WTC11 (cell line): ENCODE measurements at regions not wholly inside any gene's neighbourhood (a gene's known extent, or its start where the extent isn't known, plus 50 kb on each side); places are given as distances from the start of the nearest gene placed in this dataset.

ENCODE experiments used
- ATAC-seq: fragments of 200-7000 bp; cut with Tn5 transposase; 2 replicates; pipeline ENCODE4 v1.10.0; 2021; ENCODE audit warnings: mild to moderate bottlenecking, moderate library complexity
- CTCF ChIA-PET: fragments of 300-600 bp; sonication (Branson Sonifier 250); formaldehyde crosslinking; loops from one replicate; lab custom pipeline; 2021; ENCODE audit warnings: antibody characterized with exemption; lab: Charles Lee
- POLR2A ChIA-PET: fragments of 350-600 bp; sonication (Branson Sonifier 250); formaldehyde crosslinking; loops from one replicate; lab custom pipeline; 2021; ENCODE audit warnings: antibody characterized with exemption; lab: Charles Lee
- DNase-seq: peaks from one replicate; pipeline ENCODE4 v3.0.0; 2021; ENCODE audit warnings: low spot score
- H3K27ac Mint-ChIP-seq: 2 replicates; pipeline ENCODE4 v1.8.0; 2021; ENCODE audit warnings: mixed read lengths
- H3K27me3 Mint-ChIP-seq: 2 replicates; pipeline ENCODE4 v1.8.0; 2021; ENCODE audit warnings: low read depth, mild to moderate bottlenecking, moderate library complexity, mixed read lengths
- H3K36me3 Mint-ChIP-seq: 2 replicates; pipeline ENCODE4 v1.8.0; 2021; ENCODE audit warnings: mixed read lengths
- H3K4me1 Mint-ChIP-seq: 2 replicates; pipeline ENCODE4 v1.8.0; 2022; ENCODE audit warnings: mixed read lengths
- H3K4me3 Mint-ChIP-seq: 2 replicates; pipeline ENCODE4 v1.8.0; 2021; ENCODE audit warnings: mild to moderate bottlenecking, moderate library complexity, mixed read lengths
- H3K9me3 Mint-ChIP-seq: 2 replicates; pipeline ENCODE4 v1.8.0; 2021; ENCODE audit warnings: mixed read lengths
- ELF4 ChIP-seq: sonication (generic); formaldehyde crosslinking; IDR thresholded peaks from 2 replicates; pipeline ENCODE4 v1.8.1; 2022; ENCODE audit warnings: low read depth, mild to moderate bottlenecking, moderate library complexity, missing genetic modification reagents
- EMX1 ChIP-seq: fragments of 250-450 bp; sonication (Bioruptor Pico); IDR thresholded peaks from 2 replicates; pipeline ENCODE4 v1.8.0; 2021; ENCODE audit warnings: mild to moderate bottlenecking
- HMGA2 ChIP-seq: fragments of 250-450 bp; sonication (Bioruptor Pico); IDR thresholded peaks from 2 replicates; pipeline ENCODE4 v1.4.0; 2021; ENCODE audit warnings: mild to moderate bottlenecking, moderate library complexity
- NFYB ChIP-seq: sonication (generic); formaldehyde crosslinking; conservative IDR thresholded peaks from 2 replicates; pipeline ENCODE4 v1.8.0; 2022; ENCODE audit warnings: low read depth, missing genetic modification reagents
- NR3C1 ChIP-seq: sonication (generic); formaldehyde crosslinking; conservative IDR thresholded peaks from 2 replicates; pipeline ENCODE4 v1.8.1; 2023; ENCODE audit warnings: low read depth, mild to moderate bottlenecking, missing genetic modification reagents
- SMAD3 ChIP-seq: sonication (generic); formaldehyde crosslinking; IDR thresholded peaks from 2 replicates; pipeline ENCODE4 v1.8.0; 2022; ENCODE audit warnings: missing genetic modification reagents, mild to moderate bottlenecking, borderline replicate concordance
- ZBTB21 ChIP-seq: sonication (generic); formaldehyde crosslinking; IDR thresholded peaks from 2 replicates; pipeline ENCODE4 v1.8.1; 2023; ENCODE audit warnings: mild to moderate bottlenecking, missing genetic modification reagents, borderline replicate concordance
- ZNF396 ChIP-seq: fragments of 250-450 bp; sonication (Bioruptor Pico); IDR thresholded peaks from 2 replicates; pipeline ENCODE4 v1.8.0; 2021; ENCODE audit warnings: mild to moderate bottlenecking, moderate library complexity, borderline replicate concordance
- TF ChIP-seq, protein P1 (sequence below): sonication (generic); formaldehyde crosslinking; IDR thresholded peaks from 2 replicates; pipeline ENCODE4 v1.8.1; 2023; ENCODE audit warnings: mild to moderate bottlenecking, moderate library complexity, missing genetic modification reagents
- TF ChIP-seq, protein P2 (sequence below): fragments of 250-450 bp; sonication (Bioruptor Pico); IDR thresholded peaks from 2 replicates; pipeline ENCODE4 v2.1.2; 2022; ENCODE audit warnings: mild to moderate bottlenecking, moderate library complexity
- TF ChIP-seq, protein P3 (sequence below): sonication (generic); formaldehyde crosslinking; IDR thresholded peaks from 2 replicates; pipeline ENCODE4 v1.8.1; 2022; ENCODE audit warnings: missing genetic modification reagents, borderline replicate concordance
- TF ChIP-seq, protein P4 (sequence below): sonication (generic); formaldehyde crosslinking; IDR thresholded peaks from 2 replicates; pipeline ENCODE4 v1.8.0; 2022; ENCODE audit warnings: mild to moderate bottlenecking, missing genetic modification reagents
- TF ChIP-seq, protein P5 (sequence below): fragments of 250-450 bp; sonication (Bioruptor Pico); IDR thresholded peaks from 2 replicates; pipeline ENCODE4 v1.9.0; 2021; ENCODE audit warnings: moderate library complexity, mild to moderate bottlenecking, inconsistent platforms, borderline replicate concordance
- TF ChIP-seq, protein P6 (sequence below): sonication (generic); formaldehyde crosslinking; IDR thresholded peaks from 2 replicates; pipeline ENCODE4 v1.8.1; 2023; ENCODE audit warnings: mild to moderate bottlenecking, missing genetic modification reagents

DNA sequence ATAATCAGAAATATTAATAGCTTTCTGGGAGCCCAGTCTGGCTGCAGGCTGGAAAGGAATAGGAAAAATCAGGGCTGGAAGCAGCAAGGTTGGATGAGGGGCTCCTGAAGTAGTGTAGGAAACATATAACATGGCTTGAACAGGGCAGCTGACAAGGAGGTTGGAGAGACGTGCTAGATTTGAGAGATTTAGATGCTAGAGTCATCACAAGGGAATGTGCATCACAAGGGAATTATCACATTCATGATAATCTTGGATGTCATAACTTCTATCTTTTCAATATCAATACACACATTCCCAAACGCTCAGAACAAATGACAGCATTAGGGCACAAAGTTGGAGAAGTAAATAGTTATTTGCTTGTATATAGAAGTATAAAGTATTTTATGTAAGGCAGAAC, 120.9 kb upstream of the EGFR start:
- CTCF ChIA-PET: no interaction called here
- POLR2A ChIA-PET: no interaction called here
- Mint-ChIP-seq H3K36me3 (no peaks in the 10 kb centered on the region), H3K27me3 (peaks cover 3% of the 10 kb centered on the region; the same call in 1 of the 2 replicates), H3K9me3 (peaks cover 5% of the 10 kb centered on the region; the same call in 1 of the 2 replicates), H3K4me1 (no peaks in the 10 kb centered on the region), H3K27ac (no peak overlapping the region), H3K4me3 (no peak overlapping the region)
- ATAC-seq (no peak), DNase-seq (no peak)
- TF ChIP-seq HMGA2 (CRISPR knock-in tag) (no peak), ZBTB21 (CRISPR knock-in tag) (no peak), EMX1 (CRISPR knock-in tag) (no peak), NR3C1 (no peak), ZNF396 (CRISPR knock-in tag) (no peak), NFYB (CRISPR knock-in tag) (no peak)
- TF ChIP-seq, protein P1, sequence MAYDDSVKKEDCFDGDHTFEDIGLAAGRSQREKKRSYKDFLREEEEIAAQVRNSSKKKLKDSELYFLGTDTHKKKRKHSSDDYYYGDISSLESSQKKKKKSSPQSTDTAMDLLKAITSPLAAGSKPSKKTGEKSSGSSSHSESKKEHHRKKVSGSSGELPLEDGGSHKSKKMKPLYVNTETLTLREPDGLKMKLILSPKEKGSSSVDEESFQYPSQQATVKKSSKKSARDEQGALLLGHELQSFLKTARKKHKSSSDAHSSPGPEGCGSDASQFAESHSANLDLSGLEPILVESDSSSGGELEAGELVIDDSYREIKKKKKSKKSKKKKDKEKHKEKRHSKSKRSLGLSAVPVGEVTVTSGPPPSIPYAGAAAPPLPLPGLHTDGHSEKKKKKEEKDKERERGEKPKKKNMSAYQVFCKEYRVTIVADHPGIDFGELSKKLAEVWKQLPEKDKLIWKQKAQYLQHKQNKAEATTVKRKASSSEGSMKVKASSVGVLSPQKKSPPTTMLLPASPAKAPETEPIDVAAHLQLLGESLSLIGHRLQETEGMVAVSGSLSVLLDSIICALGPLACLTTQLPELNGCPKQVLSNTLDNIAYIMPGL: no peak
- TF ChIP-seq, protein P2, sequence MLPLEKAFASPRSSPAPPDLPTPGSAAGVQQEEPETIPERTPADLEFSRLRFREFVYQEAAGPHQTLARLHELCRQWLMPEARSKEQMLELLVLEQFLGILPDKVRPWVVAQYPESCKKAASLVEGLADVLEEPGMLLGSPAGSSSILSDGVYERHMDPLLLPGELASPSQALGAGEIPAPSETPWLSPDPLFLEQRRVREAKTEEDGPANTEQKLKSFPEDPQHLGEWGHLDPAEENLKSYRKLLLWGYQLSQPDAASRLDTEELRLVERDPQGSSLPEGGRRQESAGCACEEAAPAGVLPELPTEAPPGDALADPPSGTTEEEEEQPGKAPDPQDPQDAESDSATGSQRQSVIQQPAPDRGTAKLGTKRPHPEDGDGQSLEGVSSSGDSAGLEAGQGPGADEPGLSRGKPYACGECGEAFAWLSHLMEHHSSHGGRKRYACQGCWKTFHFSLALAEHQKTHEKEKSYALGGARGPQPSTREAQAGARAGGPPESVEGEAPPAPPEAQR (CRISPR knock-in tag): no peak
- TF ChIP-seq, protein P3, sequence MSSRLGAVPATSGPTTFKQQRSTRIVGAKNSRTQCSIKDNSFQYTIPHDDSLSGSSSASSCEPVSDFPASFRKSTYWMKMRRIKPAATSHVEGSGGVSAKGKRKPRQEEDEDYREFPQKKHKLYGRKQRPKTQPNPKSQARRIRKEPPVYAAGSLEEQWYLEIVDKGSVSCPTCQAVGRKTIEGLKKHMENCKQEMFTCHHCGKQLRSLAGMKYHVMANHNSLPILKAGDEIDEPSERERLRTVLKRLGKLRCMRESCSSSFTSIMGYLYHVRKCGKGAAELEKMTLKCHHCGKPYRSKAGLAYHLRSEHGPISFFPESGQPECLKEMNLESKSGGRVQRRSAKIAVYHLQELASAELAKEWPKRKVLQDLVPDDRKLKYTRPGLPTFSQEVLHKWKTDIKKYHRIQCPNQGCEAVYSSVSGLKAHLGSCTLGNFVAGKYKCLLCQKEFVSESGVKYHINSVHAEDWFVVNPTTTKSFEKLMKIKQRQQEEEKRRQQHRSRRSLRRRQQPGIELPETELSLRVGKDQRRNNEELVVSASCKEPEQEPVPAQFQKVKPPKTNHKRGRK (CRISPR knock-in tag): no peak
- TF ChIP-seq, protein P4, sequence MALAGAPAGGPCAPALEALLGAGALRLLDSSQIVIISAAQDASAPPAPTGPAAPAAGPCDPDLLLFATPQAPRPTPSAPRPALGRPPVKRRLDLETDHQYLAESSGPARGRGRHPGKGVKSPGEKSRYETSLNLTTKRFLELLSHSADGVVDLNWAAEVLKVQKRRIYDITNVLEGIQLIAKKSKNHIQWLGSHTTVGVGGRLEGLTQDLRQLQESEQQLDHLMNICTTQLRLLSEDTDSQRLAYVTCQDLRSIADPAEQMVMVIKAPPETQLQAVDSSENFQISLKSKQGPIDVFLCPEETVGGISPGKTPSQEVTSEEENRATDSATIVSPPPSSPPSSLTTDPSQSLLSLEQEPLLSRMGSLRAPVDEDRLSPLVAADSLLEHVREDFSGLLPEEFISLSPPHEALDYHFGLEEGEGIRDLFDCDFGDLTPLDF (CRISPR knock-in tag): no peak
- TF ChIP-seq, protein P5, sequence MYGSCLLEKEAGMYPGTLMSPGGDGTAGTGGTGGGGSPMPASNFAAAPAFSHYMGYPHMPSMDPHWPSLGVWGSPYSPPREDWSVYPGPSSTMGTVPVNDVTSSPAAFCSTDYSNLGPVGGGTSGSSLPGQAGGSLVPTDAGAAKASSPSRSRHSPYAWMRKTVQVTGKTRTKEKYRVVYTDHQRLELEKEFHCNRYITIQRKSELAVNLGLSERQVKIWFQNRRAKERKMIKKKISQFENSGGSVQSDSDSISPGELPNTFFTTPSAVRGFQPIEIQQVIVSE: no peak

DNA sequence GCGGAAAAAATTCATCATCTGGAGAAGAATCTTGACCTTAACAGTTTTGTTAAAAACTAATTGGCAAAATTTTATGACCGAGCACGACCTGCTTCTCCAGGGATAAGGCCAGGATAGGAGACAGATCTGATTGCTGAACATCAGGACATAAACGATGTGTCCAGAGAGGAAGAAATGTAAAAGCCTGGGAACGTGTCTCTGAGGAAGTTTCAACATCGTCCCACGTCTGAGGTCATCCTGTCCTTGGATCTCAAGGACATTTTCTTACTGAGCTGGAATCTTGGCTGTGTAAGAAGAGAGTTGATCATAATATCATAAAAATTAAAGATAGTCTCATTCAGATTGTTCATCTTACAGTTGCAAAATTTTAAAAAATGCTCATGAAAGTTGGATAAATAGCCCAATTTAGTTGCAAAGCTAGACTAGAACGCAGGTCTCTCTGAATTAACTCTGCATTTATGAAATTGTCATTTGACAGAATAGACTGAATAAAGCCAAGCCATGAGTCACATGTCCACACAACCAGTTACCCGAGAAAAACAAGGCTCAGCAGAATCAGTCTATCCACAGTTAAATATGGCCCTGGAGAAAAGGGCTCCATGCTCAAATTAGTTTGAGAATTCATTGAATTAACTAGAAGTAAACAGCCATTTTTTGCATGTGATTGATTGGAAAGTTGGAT, 120.0 kb upstream of the EGFR start:
- Mint-ChIP-seq H3K4me1 (no peaks in the 10 kb centered on the region), H3K27me3 (0 out of 2 replicates have a peak, but pooled peaks cover 3% of the 10 kb centered on the region), H3K27ac (no peak overlapping the region), H3K9me3 (peaks cover 5% of the 10 kb centered on the region; the same call in 1 of the 2 replicates), H3K4me3 (no peak overlapping the region), H3K36me3 (no peaks in the 10 kb centered on the region)
- no peak for ATAC-seq
- CTCF ChIA-PET: no interaction called here
- DNase-seq: no peak
- POLR2A ChIA-PET: no interaction called here
- TF ChIP-seq SMAD3 (CRISPR knock-in tag): no peak
- TF ChIP-seq ELF4 (CRISPR knock-in tag): no peak
- TF ChIP-seq, protein P6, sequence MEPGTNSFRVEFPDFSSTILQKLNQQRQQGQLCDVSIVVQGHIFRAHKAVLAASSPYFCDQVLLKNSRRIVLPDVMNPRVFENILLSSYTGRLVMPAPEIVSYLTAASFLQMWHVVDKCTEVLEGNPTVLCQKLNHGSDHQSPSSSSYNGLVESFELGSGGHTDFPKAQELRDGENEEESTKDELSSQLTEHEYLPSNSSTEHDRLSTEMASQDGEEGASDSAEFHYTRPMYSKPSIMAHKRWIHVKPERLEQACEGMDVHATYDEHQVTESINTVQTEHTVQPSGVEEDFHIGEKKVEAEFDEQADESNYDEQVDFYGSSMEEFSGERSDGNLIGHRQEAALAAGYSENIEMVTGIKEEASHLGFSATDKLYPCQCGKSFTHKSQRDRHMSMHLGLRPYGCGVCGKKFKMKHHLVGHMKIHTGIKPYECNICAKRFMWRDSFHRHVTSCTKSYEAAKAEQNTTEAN (CRISPR knock-in tag): no peak
